H7 (cell line): ENCODE measurements at regions not wholly inside any gene's neighbourhood (a gene's known extent, or its start where the extent isn't known, plus 50 kb on each side); places are given as distances from the start of the nearest gene placed in this dataset.
"Not testable (repeated sequence)": the region's sequence is repeated elsewhere in the genome, so short reads cannot be mapped to it uniquely, and the experiment has no call there.

Experiments used
- DNase-seq: peaks from one replicate; pipeline ENCODE4 v3.0.0; 2012
- H3K27me3 ChIP-seq: 2 replicates; pipeline ENCODE4 v1.6.0; 2011; ENCODE audit warnings: mild to moderate bottlenecking, low read length; ENCODE audit not compliant: control insufficient read depth, insufficient read depth
- H3K36me3 ChIP-seq: replicated peaks from 2 replicates; pipeline ENCODE4 v1.5.1; 2011; ENCODE audit warnings: low read length; ENCODE audit not compliant: control insufficient read depth, insufficient read depth
- H3K4me3 ChIP-seq: 2 replicates; pipeline ENCODE4 v1.5.1; 2011; ENCODE audit warnings: low read depth, mild to moderate bottlenecking, control low read depth, low read length, moderate library complexity; ENCODE audit not compliant: insufficient read depth

DNA sequence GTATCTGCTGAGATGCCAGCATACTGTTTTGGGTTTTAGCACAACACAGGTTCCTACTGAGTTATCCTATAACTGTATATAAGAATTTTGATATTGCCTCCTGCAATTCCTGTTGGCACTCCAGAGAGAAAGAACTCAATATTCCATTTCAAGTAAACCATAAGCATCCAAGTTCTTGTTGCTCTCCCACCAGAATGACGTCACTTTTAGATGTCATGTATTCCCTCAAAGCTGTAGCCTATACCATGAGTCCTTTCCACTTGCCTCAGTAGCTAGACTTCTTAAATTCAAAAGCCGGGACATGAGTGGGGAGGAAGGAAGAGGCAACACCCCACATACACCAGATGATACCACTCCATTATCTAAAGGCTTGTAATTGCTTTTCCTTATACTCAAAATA lies 171.5 kb downstream of the ALDH8A1 start:
- H3K36me3 ChIP-seq: no peaks in the 10 kb centered on the region
- H3K4me3 ChIP-seq: no peak overlapping the region
- DNase-seq: no peak
- H3K27me3 ChIP-seq: no peaks in the 10 kb centered on the region

DNA sequence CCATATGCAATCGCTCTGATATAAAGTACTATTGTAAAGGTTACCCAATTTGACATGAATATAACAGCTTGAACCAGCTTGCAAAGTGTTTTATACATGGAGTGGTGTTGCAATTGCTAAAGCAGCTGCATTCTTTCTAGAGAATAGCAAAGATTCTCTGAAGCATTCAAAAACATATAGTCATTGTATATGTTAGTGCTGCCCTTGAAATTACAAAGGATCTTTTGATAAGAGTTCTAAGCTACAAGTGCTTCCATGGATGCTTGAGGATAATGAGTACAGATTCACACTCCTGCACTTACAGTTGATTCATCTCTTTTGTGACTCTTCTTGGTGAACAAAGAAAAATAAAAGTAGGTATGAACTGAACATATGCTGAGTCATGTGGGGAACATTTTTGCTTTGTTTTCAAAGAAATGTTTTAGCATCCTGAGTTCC lies 175.7 kb downstream of the ALDH8A1 start:
- no peak overlapping the region for H3K4me3 ChIP-seq
- H3K27me3 ChIP-seq: no peaks in the 10 kb centered on the region
- no peak for DNase-seq
- H3K36me3 ChIP-seq: no peaks in the 10 kb centered on the region

DNA sequence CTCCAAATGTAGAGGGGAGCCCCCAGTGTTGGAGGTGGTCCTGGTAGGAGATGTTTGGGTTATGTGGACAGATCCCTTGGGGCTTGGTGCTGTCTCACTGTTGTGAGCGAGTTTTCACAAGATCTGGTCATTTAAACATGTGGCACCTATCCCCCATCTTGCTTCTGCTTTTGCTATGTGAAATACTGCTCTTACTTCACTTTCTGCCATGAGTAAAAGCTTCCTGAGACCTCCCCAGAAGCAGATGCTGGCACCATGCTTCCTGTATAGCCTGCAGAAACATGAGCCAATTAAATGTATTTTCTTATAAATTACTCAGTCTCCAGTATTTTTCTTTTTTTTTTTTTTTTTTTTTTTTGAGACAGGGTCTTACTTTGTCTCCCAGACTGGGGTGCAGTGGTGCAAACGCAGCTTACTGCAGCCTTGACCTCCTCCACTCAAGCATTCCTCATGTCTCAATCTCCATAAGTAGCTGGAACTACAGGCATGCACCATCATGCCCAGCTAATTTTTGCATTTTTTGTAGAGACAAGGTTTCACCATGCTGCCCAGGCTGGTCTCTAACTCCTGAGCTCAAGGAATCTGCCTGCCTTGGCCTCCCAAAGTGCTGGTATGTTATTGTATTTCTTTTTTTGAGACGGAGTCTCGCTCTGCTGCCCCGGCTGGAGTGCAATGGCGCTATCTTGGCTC lies 177.1 kb downstream of the ALDH8A1 start:
- no peak for DNase-seq
- no peaks in the 10 kb centered on the region for H3K27me3 ChIP-seq
- H3K4me3 ChIP-seq: no peak overlapping the region
- no peaks in the 10 kb centered on the region for H3K36me3 ChIP-seq

DNA sequence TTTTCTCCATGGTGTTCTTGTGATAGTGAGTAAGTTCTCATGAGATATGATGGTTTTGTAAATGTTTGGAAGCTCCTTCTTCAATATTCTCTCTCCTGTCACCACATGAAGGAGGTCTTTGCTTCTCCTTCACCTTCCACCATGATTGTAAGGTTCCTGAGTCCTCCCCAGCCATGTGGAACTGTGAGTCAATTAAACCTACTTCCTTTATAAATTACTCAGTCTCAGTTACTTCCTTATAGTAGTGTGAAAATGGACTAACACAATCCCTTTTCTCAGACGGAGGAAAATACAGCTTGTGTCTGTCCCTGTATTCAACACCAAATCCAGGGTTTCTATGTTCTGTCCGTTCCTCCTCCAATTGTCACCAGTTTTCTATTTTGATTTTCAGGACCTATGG lies 181.0 kb downstream of the ALDH8A1 start:
- Histone ChIP-seq H3K27me3 (no peaks in the 10 kb centered on the region), H3K36me3 (no peaks in the 10 kb centered on the region), H3K4me3 (no peak overlapping the region)
- DNase-seq: no peak

DNA sequence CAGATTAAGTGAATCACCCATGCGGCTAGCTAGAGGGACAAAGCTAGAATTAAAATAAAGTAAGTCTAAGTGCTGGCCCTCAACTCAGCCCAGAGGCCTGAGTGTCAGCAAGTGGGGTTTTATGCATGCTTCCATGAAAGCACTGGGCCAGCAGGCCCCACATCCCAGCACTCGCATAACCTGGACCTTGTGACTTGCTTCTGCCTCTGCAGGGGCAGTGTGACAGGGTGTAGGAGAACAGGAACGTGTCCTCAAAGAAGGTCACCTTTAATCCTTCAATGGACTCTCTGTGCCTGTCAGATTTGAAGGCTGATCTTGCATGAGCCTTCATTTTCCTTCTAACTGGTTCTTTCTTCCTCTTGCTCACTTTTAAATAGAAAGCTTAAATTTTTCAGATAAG lies 183.4 kb downstream of the ALDH8A1 start:
- no peaks in the 10 kb centered on the region for H3K36me3 ChIP-seq
- H3K4me3 ChIP-seq: no peak overlapping the region
- H3K27me3 ChIP-seq: no peaks in the 10 kb centered on the region
- DNase-seq: no peak

DNA sequence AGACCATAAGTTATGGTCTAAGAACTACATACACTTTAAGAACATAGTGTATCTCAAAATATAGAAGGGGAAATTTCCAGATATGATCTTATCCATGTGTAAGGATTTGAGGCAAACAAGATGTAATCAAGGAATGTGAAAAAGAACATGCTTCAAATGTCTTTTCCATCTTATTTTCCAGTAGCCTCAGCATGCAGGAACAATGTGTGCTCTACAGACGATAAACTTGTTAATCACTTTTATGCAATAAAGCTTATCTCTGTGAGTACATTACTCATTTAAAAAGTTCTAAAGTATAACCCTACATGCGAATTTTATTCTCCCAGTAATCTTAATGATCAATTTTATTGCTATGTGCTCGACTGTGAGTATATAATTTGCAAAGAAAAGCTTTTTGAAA lies 185.2 kb downstream of the ALDH8A1 start:
- DNase-seq: no peak
- no peak overlapping the region for H3K4me3 ChIP-seq
- no peaks in the 10 kb centered on the region for H3K36me3 ChIP-seq
- no peaks in the 10 kb centered on the region for H3K27me3 ChIP-seq

DNA sequence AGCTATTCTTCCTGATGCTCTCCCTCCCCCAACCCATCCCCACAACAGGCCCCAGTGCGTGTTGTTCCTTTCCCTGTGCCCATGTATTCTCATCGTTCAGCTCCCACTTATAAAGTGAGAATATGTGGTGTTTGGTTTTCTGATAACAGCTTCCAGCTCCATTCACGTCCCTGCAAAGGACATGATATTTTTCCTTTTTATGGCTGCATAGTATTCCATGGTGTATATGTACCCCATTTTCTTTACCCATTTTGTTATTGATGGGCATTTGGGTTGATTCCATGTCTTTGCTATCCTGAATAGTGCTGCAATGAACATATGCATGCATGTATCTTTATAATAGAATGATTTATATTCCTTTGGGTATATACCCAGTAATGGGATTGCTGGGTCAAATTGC lies 186.3 kb downstream of the ALDH8A1 start:
- H3K4me3 ChIP-seq, H3K27me3 ChIP-seq, H3K36me3 ChIP-seq, DNase-seq: not testable (repeated sequence)

DNA sequence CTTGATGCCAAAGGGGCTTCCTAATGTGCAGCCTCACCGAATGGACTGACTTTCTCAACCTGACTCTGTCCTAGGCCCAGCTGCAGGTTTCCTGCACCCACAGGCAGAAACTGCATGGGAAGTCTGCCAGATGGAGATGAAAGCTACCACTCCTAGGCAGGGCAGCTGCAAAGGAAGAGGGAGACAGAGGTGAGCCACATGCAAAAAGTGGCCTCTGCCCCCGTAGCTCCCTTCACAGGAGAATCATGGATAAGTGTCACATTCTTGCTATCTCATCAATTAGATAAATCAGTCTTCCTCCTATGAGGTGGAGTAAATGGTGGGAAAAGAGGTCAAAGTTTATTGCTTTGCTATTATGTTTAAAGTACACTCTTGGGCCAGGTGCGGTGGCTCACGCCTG lies 191.3 kb downstream of the ALDH8A1 start:
- DNase-seq: no peak
- H3K4me3 ChIP-seq: no peak overlapping the region
- no peaks in the 10 kb centered on the region for H3K36me3 ChIP-seq
- no peaks in the 10 kb centered on the region for H3K27me3 ChIP-seq

DNA sequence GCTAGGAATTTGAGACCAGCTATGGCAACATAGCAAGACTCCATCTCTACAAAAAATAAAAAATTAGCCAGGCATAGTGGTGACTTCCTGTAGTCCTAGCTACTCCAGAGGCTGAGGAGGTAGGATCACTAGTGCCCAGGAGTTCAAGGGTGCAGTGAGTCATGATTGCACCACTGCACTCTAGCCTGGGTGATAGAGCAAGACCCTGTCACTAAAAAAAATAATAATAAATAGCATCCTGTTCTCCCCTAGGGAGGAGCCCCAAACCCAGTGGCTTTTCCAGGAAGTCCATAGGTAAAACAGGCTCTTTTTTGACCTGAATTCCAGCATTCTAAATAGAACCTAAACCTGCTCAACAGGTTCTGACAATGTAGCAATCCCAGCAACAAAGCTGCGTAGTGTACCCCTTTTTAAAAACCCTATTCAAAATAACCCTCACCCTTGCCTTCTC lies 192.0 kb downstream of the ALDH8A1 start:
- Histone ChIP-seq H3K4me3 (no peak overlapping the region), H3K27me3 (no peaks in the 10 kb centered on the region), H3K36me3 (no peaks in the 10 kb centered on the region)
- DNase-seq: no peak

DNA sequence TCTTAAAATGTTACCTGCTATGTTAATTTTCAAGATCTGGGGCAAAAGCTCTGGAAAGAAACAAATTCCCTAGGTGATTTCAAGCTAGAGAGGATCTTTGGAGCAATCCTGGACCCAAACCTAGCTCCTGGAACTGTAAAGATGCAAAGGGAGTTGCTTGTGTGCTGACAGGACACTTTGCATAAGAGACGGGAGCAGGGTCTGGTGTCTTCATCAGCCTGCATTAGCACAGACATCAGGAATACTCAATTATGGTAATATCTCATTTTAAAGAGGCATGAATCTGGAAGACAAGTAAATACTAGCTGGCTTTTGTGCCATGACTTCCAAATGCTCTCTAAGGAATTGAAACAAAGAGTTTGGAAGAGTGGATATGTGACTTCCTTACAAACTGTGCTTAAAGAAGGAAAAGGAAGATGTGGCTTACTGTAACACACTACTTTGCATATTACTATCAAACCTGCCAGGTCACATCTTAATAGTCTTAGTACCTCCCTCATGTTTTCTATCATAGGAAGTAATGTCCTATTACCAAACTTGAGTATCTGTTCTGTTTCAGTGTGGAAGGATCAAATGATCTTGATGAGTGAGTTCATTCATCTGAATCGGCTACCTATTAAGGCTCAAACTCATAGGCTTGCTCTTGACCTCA lies 193.4 kb downstream of the ALDH8A1 start:
- H3K4me3 ChIP-seq: no peak overlapping the region
- H3K27me3 ChIP-seq: no peaks in the 10 kb centered on the region
- H3K36me3 ChIP-seq: no peaks in the 10 kb centered on the region
- no peak for DNase-seq

DNA sequence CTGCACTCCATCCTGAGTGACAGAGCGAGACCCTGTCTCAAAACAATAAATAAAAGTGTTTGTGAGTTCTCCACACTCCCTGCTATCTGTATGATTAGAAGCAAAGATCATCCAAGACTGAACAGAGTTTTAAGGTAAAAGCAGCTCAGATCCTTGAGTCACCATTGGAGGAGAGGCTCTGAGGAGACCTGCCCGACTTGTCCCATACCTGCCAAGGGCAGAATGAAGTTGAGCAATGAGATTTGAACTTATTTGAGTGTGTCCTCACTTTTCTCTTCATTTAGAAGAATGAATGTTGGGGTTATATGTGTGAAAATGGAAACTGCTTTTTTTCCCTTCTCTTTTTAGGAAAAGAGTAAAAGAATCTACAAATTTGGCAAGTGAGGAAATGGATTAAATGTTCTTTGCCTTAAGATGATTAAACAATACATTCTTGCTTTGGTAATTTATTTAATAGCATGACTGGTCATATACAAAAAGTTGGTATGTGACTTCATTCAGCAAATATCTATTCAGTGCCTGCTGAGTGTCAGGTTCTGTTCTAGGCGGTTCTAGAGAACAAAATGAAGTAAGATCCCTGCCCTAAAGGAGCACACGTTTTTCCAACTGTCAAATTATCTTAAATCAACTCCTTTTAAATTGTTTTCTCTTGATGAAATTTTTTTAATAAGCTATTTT lies 195.7 kb downstream of the ALDH8A1 start:
- DNase-seq: no peak
- no peaks in the 10 kb centered on the region for H3K27me3 ChIP-seq
- H3K4me3 ChIP-seq: no peak overlapping the region
- no peaks in the 10 kb centered on the region for H3K36me3 ChIP-seq

DNA sequence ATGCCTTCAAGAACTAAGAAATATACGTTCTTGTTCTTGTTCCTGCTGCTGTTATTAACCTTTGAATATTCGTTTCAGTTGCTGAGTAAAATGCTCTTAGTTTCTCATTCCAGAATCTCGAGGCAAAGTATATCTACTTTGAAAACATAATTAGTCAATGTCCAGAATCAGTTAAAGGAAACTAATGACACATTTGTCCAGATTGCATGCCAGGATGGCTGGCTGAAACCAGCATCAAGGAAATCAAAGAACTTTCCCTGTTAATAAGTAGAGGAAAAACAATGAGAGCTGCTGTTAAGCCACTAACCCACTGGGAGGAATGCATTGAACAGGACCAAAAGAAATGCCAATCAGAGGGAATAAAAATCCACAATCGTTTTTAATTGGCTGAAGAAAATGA lies 196.9 kb downstream of the ALDH8A1 start:
- H3K4me3 ChIP-seq: no peak overlapping the region
- H3K36me3 ChIP-seq: no peaks in the 10 kb centered on the region
- DNase-seq: no peak
- H3K27me3 ChIP-seq: no peaks in the 10 kb centered on the region

DNA sequence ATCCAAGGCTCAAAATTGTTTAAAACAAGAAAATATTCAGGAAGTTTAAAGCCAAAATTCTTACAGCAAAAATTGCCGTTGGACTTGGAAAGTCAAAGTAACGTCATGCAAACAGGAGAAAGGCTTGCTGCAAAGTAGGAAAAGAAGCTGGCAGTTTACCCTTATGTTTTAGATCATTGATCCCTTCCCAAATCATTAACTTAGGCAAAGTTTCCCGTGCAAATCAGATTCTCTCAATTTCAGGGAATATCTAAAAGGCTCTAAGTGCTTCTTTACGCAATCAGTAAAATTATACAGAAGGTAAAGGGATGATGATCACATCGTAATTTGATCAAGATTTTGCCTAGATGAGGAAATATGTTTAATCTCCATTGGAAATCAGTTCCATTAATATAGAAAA lies 197.5 kb downstream of the ALDH8A1 start:
- DNase-seq: no peak
- Histone ChIP-seq H3K36me3 (no peaks in the 10 kb centered on the region), H3K27me3 (no peaks in the 10 kb centered on the region), H3K4me3 (no peak overlapping the region)

DNA sequence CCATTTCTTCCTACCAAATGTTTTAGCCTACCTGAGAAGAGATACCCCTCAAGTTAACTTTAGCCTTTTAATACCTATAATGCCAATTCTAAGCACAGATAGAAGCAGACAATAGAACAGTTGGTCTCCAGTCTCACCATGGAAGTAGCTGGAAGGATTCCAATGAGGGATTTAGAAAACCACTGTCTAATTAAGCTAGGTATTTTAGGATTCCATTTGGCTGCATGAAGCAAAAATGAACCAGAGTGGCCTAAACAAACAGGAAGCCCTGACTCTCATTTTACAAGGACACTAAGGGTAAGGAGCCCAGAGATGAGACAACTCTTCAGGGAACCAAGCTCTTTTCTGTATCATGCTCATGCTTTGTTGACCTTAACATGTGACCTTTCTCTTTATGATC lies 199.2 kb downstream of the ALDH8A1 start:
- no peak for DNase-seq
- Histone ChIP-seq H3K27me3 (no peaks in the 10 kb centered on the region), H3K36me3 (no peaks in the 10 kb centered on the region), H3K4me3 (no peak overlapping the region)

DNA sequence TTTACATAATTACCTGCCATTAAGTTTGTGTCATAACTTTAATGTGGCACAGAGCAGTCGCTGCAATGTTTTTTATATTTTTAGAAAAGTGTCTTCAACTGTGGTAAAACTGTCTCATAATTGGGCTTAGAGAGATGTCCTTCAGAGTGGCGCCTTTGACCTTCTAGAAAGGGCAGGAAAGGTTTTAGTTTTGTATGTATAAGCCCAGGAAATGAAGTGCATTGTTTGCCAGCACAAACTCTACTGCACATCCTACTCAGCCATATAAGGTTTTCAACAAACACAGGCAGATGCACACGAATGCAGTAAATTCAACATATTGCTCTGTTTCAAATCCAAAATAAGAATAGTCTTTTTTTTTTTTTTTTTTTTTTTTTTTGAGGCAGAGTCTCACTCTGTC lies 201.4 kb downstream of the ALDH8A1 start:
- DNase-seq: no peak
- H3K27me3 ChIP-seq: no peaks in the 10 kb centered on the region
- H3K4me3 ChIP-seq: no peak overlapping the region
- H3K36me3 ChIP-seq: no peaks in the 10 kb centered on the region
